Keratinocyte (primary cell): ENCODE measurements at regions not wholly inside any gene's neighbourhood (a gene's known extent, or its start where the extent isn't known, plus 50 kb on each side); places are given as distances from the start of the nearest gene placed in this dataset.

Source experiments
- DNase-seq: peaks from one replicate; pipeline ENCODE4 v3.0.0-alpha.2; 2011; ENCODE audit warnings: low read depth, missing footprints, low spot score
- FAIRE-seq: peaks from 2 replicates; lab custom pipeline; 2011; peaks lifted over from hg19 to GRCh38; lab: Jason Lieb, UNC
- H2AFZ ChIP-seq: 2 replicates; pipeline ENCODE4 v1.6.0; 2012; ENCODE audit warnings: low read length, control low read depth, inconsistent platforms; ENCODE audit not compliant: control insufficient read depth
- H3K27ac ChIP-seq: 2 replicates; pipeline ENCODE4 v1.5.1; 2011; ENCODE audit warnings: low read length; ENCODE audit not compliant: control insufficient read depth, insufficient read depth
- H3K27me3 ChIP-seq: 3 replicates; pipeline ENCODE4 v1.6.0; 2011; ENCODE audit warnings: low read length; ENCODE audit not compliant: control insufficient read depth, insufficient read depth; ENCODE audit errors: extremely low read depth
- H3K36me3 ChIP-seq, 2 experiments: 2 replicates in 1 of 2; 3 replicates in 1 of 2; pipeline ENCODE4 v1.5.1; 2011; ENCODE audit warnings: low read length in 2 of 2, mild to moderate bottlenecking in 1 of 2; ENCODE audit not compliant: control insufficient read depth in 2 of 2, insufficient read depth in 2 of 2; ENCODE audit errors: extremely low read depth in 1 of 2
- H3K4me1 ChIP-seq: 3 replicates; pipeline ENCODE4 v1.5.1; 2011; ENCODE audit warnings: low read length; ENCODE audit not compliant: control insufficient read depth, insufficient read depth; ENCODE audit errors: extremely low read depth
- H3K4me2 ChIP-seq: 3 replicates; pipeline ENCODE4 v1.6.0; 2011; ENCODE audit warnings: low read depth, low read length; ENCODE audit not compliant: control insufficient read depth, insufficient read depth; ENCODE audit errors: extremely low read depth
- H3K4me3 ChIP-seq, 3 experiments: fragments of 200-600 bp in 1 of 3; sonication (generic) in 1 of 3; 2 replicates in 2 of 3; 3 replicates in 1 of 3; pipeline ENCODE4 v1.5.1; 2011 to 2016; ENCODE audit warnings: low read length in 3 of 3, mild to moderate bottlenecking in 3 of 3, control low read depth in 2 of 3, inconsistent platforms in 1 of 3, low read depth in 1 of 3, mixed read lengths in 1 of 3, mixed run types in 1 of 3, moderate library complexity in 1 of 3; ENCODE audit not compliant: control insufficient read depth in 2 of 3, insufficient read depth in 2 of 3; ENCODE audit errors: extremely low read depth in 1 of 3
- H3K79me2 ChIP-seq: 2 replicates; pipeline ENCODE4 v1.6.0; 2012; ENCODE audit warnings: low read length; ENCODE audit not compliant: control insufficient read depth, insufficient read depth
- H3K9ac ChIP-seq: 3 replicates; pipeline ENCODE4 v1.6.0; 2011; ENCODE audit warnings: low read length; ENCODE audit not compliant: control insufficient read depth, insufficient read depth; ENCODE audit errors: extremely low read depth
- H3K9me1 ChIP-seq: 3 replicates; pipeline ENCODE4 v1.6.0; 2011; ENCODE audit warnings: low read length; ENCODE audit not compliant: control insufficient read depth, insufficient read depth; ENCODE audit errors: extremely low read depth
- H3K9me3 ChIP-seq: 2 replicates; pipeline ENCODE4 v1.5.1; 2012; ENCODE audit warnings: low read depth, low read length; ENCODE audit not compliant: control insufficient read depth
- H4K20me1 ChIP-seq: 3 replicates; pipeline ENCODE4 v1.6.0; 2011; ENCODE audit warnings: low read length; ENCODE audit not compliant: control insufficient read depth, insufficient read depth; ENCODE audit errors: extremely low read depth
- EZH2 ChIP-seq: IDR thresholded peaks from one replicate; pipeline ENCODE4 v1.6.1; 2012; ENCODE audit warnings: inconsistent platforms, mild to moderate bottlenecking, low read length, moderate library complexity
- dilution Hi-C: fragments of 300-500 bp; cut with MboI; formaldehyde crosslinking; loops from one replicate; pipeline ENCODE4 v1.7.0; 2020; ENCODE audit warnings: low sequenced_read_pairs; ENCODE audit not compliant: extremely low pct_ligation_motif_present
- TF ChIP-seq, protein P1 (sequence below), 3 experiments: IDR thresholded peaks in 1 of 3; conservative IDR thresholded peaks in 1 of 3; optimal IDR thresholded peaks in 1 of 3; 2 replicates in 2 of 3; 3 replicates in 1 of 3; pipeline versions ENCODE3 to v1.5.1; 2011; ENCODE audit warnings: low read length in 3 of 3, mild to moderate bottlenecking in 3 of 3, moderate library complexity in 2 of 3, control low read depth in 1 of 3, inconsistent platforms in 1 of 3; ENCODE audit not compliant: insufficient read depth in 2 of 3; ENCODE audit errors: extremely low read depth in 1 of 3

DNA sequence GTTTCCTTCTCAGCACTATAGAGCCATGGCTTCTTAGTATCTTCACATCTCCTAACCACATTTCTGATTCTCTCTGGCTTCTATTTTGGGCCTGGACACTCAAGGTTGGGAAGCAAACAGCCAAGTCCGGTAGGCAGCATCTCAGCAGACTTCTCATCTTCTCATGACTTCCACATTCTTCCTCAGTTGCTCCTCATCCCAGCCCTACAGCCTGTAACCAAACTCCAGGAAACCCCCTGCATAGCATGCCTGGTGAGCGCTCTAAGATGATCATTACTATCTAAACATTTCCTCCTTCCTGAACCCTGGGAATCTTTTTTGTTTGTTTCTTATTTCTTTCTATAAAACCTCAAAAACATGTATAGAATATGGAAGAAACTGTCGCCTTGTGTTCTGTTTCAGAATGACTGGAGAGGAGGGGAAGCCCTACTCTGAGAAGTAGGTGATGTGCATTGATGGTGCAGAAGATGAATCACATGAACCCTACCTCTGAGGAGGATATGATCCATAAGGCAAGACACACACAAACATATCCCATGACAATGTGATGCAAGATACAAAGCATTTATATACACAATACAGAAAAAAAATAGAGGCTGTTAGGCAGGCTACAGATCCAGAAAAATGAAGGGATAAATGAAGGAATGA is 219.8 kb upstream of the GYPA start:
- Histone ChIP-seq H3K9me3 (no peaks in the 10 kb centered on the region), H3K4me2 (no peak overlapping the region), H3K27ac (no peak overlapping the region), H3K36me3 (no peaks in the 10 kb centered on the region), H3K79me2 (no peaks in the 10 kb centered on the region), H3K9ac (no peak overlapping the region), H3K27me3 (peaks cover 3% of the 10 kb centered on the region), H3K4me3 (no peak overlapping the region), H2AFZ (no peak overlapping the region), H3K9me1 (no peaks in the 10 kb centered on the region), H3K4me1 (peaks cover 8% of the 10 kb centered on the region), H4K20me1 (no peaks in the 10 kb centered on the region)
- no peak for TF ChIP-seq EZH2
- TF ChIP-seq, protein P1, sequence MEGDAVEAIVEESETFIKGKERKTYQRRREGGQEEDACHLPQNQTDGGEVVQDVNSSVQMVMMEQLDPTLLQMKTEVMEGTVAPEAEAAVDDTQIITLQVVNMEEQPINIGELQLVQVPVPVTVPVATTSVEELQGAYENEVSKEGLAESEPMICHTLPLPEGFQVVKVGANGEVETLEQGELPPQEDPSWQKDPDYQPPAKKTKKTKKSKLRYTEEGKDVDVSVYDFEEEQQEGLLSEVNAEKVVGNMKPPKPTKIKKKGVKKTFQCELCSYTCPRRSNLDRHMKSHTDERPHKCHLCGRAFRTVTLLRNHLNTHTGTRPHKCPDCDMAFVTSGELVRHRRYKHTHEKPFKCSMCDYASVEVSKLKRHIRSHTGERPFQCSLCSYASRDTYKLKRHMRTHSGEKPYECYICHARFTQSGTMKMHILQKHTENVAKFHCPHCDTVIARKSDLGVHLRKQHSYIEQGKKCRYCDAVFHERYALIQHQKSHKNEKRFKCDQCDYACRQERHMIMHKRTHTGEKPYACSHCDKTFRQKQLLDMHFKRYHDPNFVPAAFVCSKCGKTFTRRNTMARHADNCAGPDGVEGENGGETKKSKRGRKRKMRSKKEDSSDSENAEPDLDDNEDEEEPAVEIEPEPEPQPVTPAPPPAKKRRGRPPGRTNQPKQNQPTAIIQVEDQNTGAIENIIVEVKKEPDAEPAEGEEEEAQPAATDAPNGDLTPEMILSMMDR (optimal IDR thresholded peaks at IDR 0.05 in 1 of 3, IDR thresholded peaks at IDR 0.05 in 1 of 3, conservative IDR thresholded peaks at IDR 0.05 in 1 of 3; ENCODE audit: extremely low read depth in 1 of 3, insufficient read depth in 2 of 3, low read length in 3 of 3): no peak
- FAIRE-seq (no peak), DNase-seq (no peak)
- dilution Hi-C loops: no loop called here

DNA sequence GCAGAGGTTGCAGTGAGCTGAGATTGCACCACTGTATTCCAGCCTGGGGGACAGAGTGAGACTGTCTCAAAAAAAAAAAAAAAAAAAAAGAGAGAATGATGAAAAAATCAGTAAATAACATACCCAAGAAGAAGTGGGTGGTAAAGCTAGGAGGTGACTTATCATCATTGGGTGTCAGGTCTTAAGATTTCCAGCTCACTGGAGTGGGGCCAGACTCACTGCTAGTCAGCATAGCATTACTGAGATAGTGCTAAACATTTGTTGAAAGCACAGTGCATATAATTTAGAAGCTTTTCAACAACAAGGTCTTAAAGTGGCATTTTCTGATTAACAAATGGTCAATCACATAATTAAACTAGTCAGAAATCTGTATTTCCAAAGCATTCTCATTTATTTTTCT is 221.8 kb upstream of the GYPA start:
- DNase-seq (no peak), FAIRE-seq (no peak)
- H3K27me3 ChIP-seq: peaks cover 3% of the 10 kb centered on the region
- TF ChIP-seq, protein P1 (optimal IDR thresholded peaks at IDR 0.05 in 1 of 3, IDR thresholded peaks at IDR 0.05 in 1 of 3, conservative IDR thresholded peaks at IDR 0.05 in 1 of 3; ENCODE audit: extremely low read depth in 1 of 3, insufficient read depth in 2 of 3, low read length in 3 of 3): no peak
- TF ChIP-seq EZH2: no peak
- no peaks in the 10 kb centered on the region for H3K9me3 ChIP-seq
- no peaks in the 10 kb centered on the region for H4K20me1 ChIP-seq
- no peaks in the 10 kb centered on the region for H3K36me3 ChIP-seq
- H2AFZ ChIP-seq: no peak overlapping the region
- no peaks in the 10 kb centered on the region for H3K79me2 ChIP-seq
- dilution Hi-C loops: no loop called here
- no peak overlapping the region for H3K4me2 ChIP-seq
- H3K27ac ChIP-seq: no peak overlapping the region
- H3K4me1 ChIP-seq: no peaks in the 10 kb centered on the region
- no peaks in the 10 kb centered on the region for H3K9me1 ChIP-seq
- H3K9ac ChIP-seq: no peak overlapping the region
- H3K4me3 ChIP-seq: no peak overlapping the region
